Spleen (tissue), 7 donors: ENCODE measurements at regions not wholly inside any gene's neighbourhood (a gene's known extent, or its start where the extent isn't known, plus 50 kb on each side); places are given as distances from the start of the nearest gene placed in this dataset.

Source experiments
- POLR2A ChIP-seq, 3 donors: fragments of 450-650 bp; IDR thresholded peaks; one replicate each; pipeline ENCODE4 v1.5.1; 2017; ENCODE audit warnings: antibody characterized with exemption in 3 of 3, mild to moderate bottlenecking in 1 of 3
- POLR2AphosphoS5 ChIP-seq, 3 donors: sonication (generic); formaldehyde crosslinking; IDR thresholded peaks; one replicate each; pipeline ENCODE4 v1.5.1; 2017; ENCODE audit warnings: antibody characterized with exemption in 3 of 3
- TF ChIP-seq, protein P1 (sequence below), 11 experiments: fragments of 200-600 bp in 7 of 11; fragments of 450-650 bp in 4 of 11; sonication (generic) in 4 of 11; IDR thresholded peaks in 8 of 11; conservative IDR thresholded peaks in 3 of 11; 1 replicate in 7 of 11; 2 replicates in 4 of 11; pipeline versions ENCODE4 v1.4.0 to v1.8.0; 2016 to 2021; ENCODE audit warnings: antibody characterized with exemption in 11 of 11, inconsistent platforms in 4 of 11, mild to moderate bottlenecking in 1 of 11
- donor health status: DM: no; HTN: no; CAD: no; lungs with moderate emphysema.
- donor health status: DM: no; HTN: no; CAD: no.
- donor health status: DM: no; HTN: no; CAD: no.

- no peak for TF ChIP-seq POLR2A (IDR thresholded peaks at IDR 0.05)
- TF ChIP-seq POLR2AphosphoS5 (IDR thresholded peaks at IDR 0.05): no peak
- TF ChIP-seq, protein P1, sequence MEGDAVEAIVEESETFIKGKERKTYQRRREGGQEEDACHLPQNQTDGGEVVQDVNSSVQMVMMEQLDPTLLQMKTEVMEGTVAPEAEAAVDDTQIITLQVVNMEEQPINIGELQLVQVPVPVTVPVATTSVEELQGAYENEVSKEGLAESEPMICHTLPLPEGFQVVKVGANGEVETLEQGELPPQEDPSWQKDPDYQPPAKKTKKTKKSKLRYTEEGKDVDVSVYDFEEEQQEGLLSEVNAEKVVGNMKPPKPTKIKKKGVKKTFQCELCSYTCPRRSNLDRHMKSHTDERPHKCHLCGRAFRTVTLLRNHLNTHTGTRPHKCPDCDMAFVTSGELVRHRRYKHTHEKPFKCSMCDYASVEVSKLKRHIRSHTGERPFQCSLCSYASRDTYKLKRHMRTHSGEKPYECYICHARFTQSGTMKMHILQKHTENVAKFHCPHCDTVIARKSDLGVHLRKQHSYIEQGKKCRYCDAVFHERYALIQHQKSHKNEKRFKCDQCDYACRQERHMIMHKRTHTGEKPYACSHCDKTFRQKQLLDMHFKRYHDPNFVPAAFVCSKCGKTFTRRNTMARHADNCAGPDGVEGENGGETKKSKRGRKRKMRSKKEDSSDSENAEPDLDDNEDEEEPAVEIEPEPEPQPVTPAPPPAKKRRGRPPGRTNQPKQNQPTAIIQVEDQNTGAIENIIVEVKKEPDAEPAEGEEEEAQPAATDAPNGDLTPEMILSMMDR (IDR thresholded peaks at IDR 0.05 in 8 of 11, conservative IDR thresholded peaks at IDR 0.05 in 3 of 11): no peak
These were observed 192.3 kb downstream of the FBXO8 start for GRCh38 chr4:174091130-174091529.
